IMR-90 (cell line): ENCODE measurements at regions not wholly inside any gene's neighbourhood (a gene's known extent, or its start where the extent isn't known, plus 50 kb on each side); places are given as distances from the start of the nearest gene placed in this dataset.

Source experiments
- ATAC-seq: fragments of 200-7000 bp; cut with Tn5 transposase; 2 replicates; pipeline ENCODE4 v1.9.1; 2020; ENCODE audit warnings: low read depth, mild to moderate bottlenecking, moderate library complexity
- BruUV-seq: library from RNA; stranded (reverse); fragments of 400-500 nt; replicated peaks from 2 replicates; lab custom pipeline; 2021; lab: Mats Ljungman, UMichigan
- CTCF ChIA-PET: fragments of 300-600 bp; formaldehyde crosslinking; extraction: SDS; loops from one replicate; lab custom pipeline; 2021; ENCODE audit warnings: antibody characterized with exemption; lab: Yijun Ruan, JAX
- POLR2A ChIA-PET: fragments of 300-600 bp; sonication (Branson Sonifier 250); formaldehyde crosslinking; loops from one replicate; lab custom pipeline; 2022; ENCODE audit warnings: antibody characterized with exemption; ENCODE audit not compliant: unreplicated experiment; lab: Charles Lee
- DNase-seq: peaks from one replicate; pipeline ENCODE4 v3.0.0; 2013
- H2AFZ ChIP-seq: replicated peaks from 2 replicates; pipeline ENCODE3; 2013; ENCODE audit warnings: low read length, mild to moderate bottlenecking; ENCODE audit not compliant: poor library complexity
- H2AK5ac ChIP-seq: 2 replicates; pipeline ENCODE4 v1.6.1; 2013; ENCODE audit warnings: low read depth, low read length, inconsistent platforms
- H2AK9ac ChIP-seq: replicated peaks from 2 replicates; pipeline ENCODE3; 2013; ENCODE audit warnings: mild to moderate bottlenecking, low read depth, low read length, moderate library complexity; ENCODE audit not compliant: poor library complexity
- H2BK120ac ChIP-seq: 2 replicates; pipeline ENCODE4 v1.6.1; 2013; ENCODE audit warnings: low read depth, low read length, inconsistent platforms
- H2BK15ac ChIP-seq: 3 replicates; pipeline ENCODE4 v1.6.1; 2013; ENCODE audit warnings: low read depth, low read length, inconsistent platforms
- H2BK20ac ChIP-seq: 2 replicates; pipeline ENCODE4 v1.6.1; 2013; ENCODE audit warnings: low read depth, mild to moderate bottlenecking, inconsistent platforms, low read length, moderate library complexity
- H2BK5ac ChIP-seq: 2 replicates; pipeline ENCODE4 v1.6.1; 2013; ENCODE audit warnings: mild to moderate bottlenecking, low read depth, low read length, inconsistent platforms; ENCODE audit not compliant: poor library complexity, severe bottlenecking
- H3K14ac ChIP-seq: replicated peaks from 2 replicates; pipeline ENCODE4 v1.6.1; 2013; ENCODE audit warnings: low read depth, low read length, inconsistent platforms
- H3K18ac ChIP-seq: 2 replicates; pipeline ENCODE4 v1.6.1; 2013; ENCODE audit warnings: low read depth, low read length, control low read depth
- H3K23ac ChIP-seq: 2 replicates; pipeline ENCODE4 v1.6.1; 2013; ENCODE audit warnings: low read depth, low read length, inconsistent platforms
- H3K27ac ChIP-seq: 2 replicates; pipeline ENCODE4 v1.5.1; 2013; ENCODE audit warnings: mild to moderate bottlenecking, control low read depth, low read length; ENCODE audit not compliant: insufficient read depth
- H3K27me3 ChIP-seq: 2 replicates; pipeline ENCODE4 v1.6.1; 2013; ENCODE audit warnings: low read length; ENCODE audit not compliant: control insufficient read depth, insufficient read depth
- H3K36me3 ChIP-seq: 2 replicates; pipeline ENCODE4 v1.6.1; 2013; ENCODE audit warnings: low read length, mixed read lengths; ENCODE audit not compliant: control insufficient read depth, insufficient read depth
- H3K4ac ChIP-seq: 2 replicates; pipeline ENCODE4 v1.6.1; 2013; ENCODE audit warnings: low read depth, low read length, inconsistent platforms
- H3K4me1 ChIP-seq: 2 replicates; pipeline ENCODE4 v1.6.1; 2013; ENCODE audit warnings: low read length, mixed read lengths; ENCODE audit not compliant: control insufficient read depth, insufficient read depth
- H3K4me2 ChIP-seq: 2 replicates; pipeline ENCODE4 v1.6.1; 2013; ENCODE audit warnings: low read depth, mild to moderate bottlenecking, control low read depth, low read length, moderate library complexity
- H3K4me3 ChIP-seq: 2 replicates; pipeline ENCODE4 v1.5.1; 2013; ENCODE audit warnings: low read depth, mild to moderate bottlenecking, control low read depth, low read length, moderate library complexity; ENCODE audit not compliant: insufficient read depth
- H3K56ac ChIP-seq: 2 replicates; pipeline ENCODE4 v1.6.1; 2013; ENCODE audit warnings: low read length, inconsistent platforms; ENCODE audit not compliant: insufficient read depth; ENCODE audit errors: extremely low read depth
- H3K79me1 ChIP-seq, 2 experiments: 2 replicates each; pipeline ENCODE4 v1.6.1; 2013; ENCODE audit warnings: low read length in 2 of 2, inconsistent platforms in 1 of 2, low read depth in 1 of 2
- H3K9ac ChIP-seq: 2 replicates; pipeline ENCODE4 v1.6.1; 2013; ENCODE audit warnings: low read depth, low read length, control low read depth
- H3K9me1 ChIP-seq: 2 replicates; pipeline ENCODE4 v1.6.1; 2013; ENCODE audit warnings: low read length, inconsistent platforms; ENCODE audit not compliant: insufficient read depth
- H3K9me3 ChIP-seq: 2 replicates; pipeline ENCODE4 v1.6.1; 2013; ENCODE audit warnings: low read length; ENCODE audit not compliant: control insufficient read depth, insufficient read depth
- H4K20me1 ChIP-seq: 2 replicates; pipeline ENCODE4 v1.6.1; 2013; ENCODE audit warnings: low read length, inconsistent platforms; ENCODE audit not compliant: insufficient read depth
- H4K5ac ChIP-seq: 2 replicates; pipeline ENCODE4 v1.6.1; 2013; ENCODE audit warnings: mild to moderate bottlenecking, low read depth, low read length, control low read depth
- H4K8ac ChIP-seq, 2 experiments: 2 replicates each; pipeline ENCODE4 v1.6.1; 2013; ENCODE audit warnings: low read depth in 2 of 2, low read length in 2 of 2, control low read depth in 1 of 2, inconsistent platforms in 1 of 2
- H4K91ac ChIP-seq: 2 replicates; pipeline ENCODE4 v1.6.1; 2013; ENCODE audit warnings: low read depth, low read length, inconsistent platforms; ENCODE audit not compliant: insufficient read depth
- BHLHE40 ChIP-seq: fragments of 150-350 bp; IDR thresholded peaks from 2 replicates; pipeline ENCODE4 v1.6.1; 2016; ENCODE audit warnings: mild to moderate bottlenecking, low read depth, low read length
- CHD1 ChIP-seq: IDR thresholded peaks from 2 replicates; pipeline ENCODE4 v1.6.1; 2012; ENCODE audit warnings: low read depth, low read length, improper control_type of control experiment
- MAZ ChIP-seq: IDR thresholded peaks from 2 replicates; pipeline ENCODE4 v1.6.1; 2012; ENCODE audit warnings: low read depth, mild to moderate bottlenecking, low read length, improper control_type of control experiment, moderate library complexity, borderline replicate concordance
- MXI1 ChIP-seq: IDR thresholded peaks from 2 replicates; pipeline ENCODE4 v1.6.1; 2012; ENCODE audit warnings: low read depth, mild to moderate bottlenecking, low read length, moderate library complexity, borderline replicate concordance
- NFE2L2 ChIP-seq: fragments of 150-350 bp; IDR thresholded peaks from 2 replicates; pipeline ENCODE4 v1.6.1; 2016; ENCODE audit warnings: low read depth, mild to moderate bottlenecking, low read length
- POLR2A ChIP-seq: IDR thresholded peaks from 2 replicates; pipeline ENCODE4 v1.6.1; 2012; ENCODE audit warnings: mild to moderate bottlenecking, low read depth, low read length
- RAD21 ChIP-seq: IDR thresholded peaks from 2 replicates; pipeline ENCODE4 v1.6.1; 2012; ENCODE audit warnings: low read length, improper control_type of control experiment
- RFX5 ChIP-seq: IDR thresholded peaks from 2 replicates; pipeline ENCODE4 v1.8.0; 2012; ENCODE audit warnings: low read depth, mild to moderate bottlenecking, low read length, moderate library complexity
- SMC3 ChIP-seq: fragments of 150-350 bp; IDR thresholded peaks from 2 replicates; pipeline ENCODE4 v1.6.1; 2016; ENCODE audit warnings: low read depth, mild to moderate bottlenecking, antibody characterized with exemption, low read length, moderate library complexity
- WGBS, 2 experiments: methylation state at CpG; one replicate each; pipeline versions ENCODE4 v1.1.5 to v1.1.7; 2013; ENCODE audit warnings: missing lambda C conversion rate in 2 of 2; ENCODE audit not compliant: insufficient read length in 1 of 2; ENCODE audit errors: extremely low coverage in 2 of 2; 5-methylcytosine and 5-hydroxymethylcytosine counted together
- dilution Hi-C: fragments of 300-500 bp; cut with HindIII; formaldehyde crosslinking; loops from one replicate; pipeline ENCODE4 v1.14.3; 2018; ENCODE audit warnings: low sequenced_read_pairs; ENCODE audit not compliant: unreplicated experiment
- in situ Hi-C: fragments of 300-500 bp; cut with MboI; formaldehyde crosslinking; loops from 3 replicates; pipeline ENCODE4 v1.14.3; 2019; ENCODE audit warnings: low sequenced_read_pairs, inconsistent platforms, mixed read lengths
- intact Hi-C: fragments of 100-400 bp; cut with micrococcal nuclease; formaldehyde crosslinking; loops from 2 replicates; pipeline ENCODE4 v1.10.0; 2022
- TF ChIP-seq, protein P1 (sequence below): fragments of 150-350 bp; IDR thresholded peaks from 2 replicates; pipeline ENCODE4 v1.6.1; 2016; ENCODE audit warnings: low read depth, mild to moderate bottlenecking, low read length, moderate library complexity, borderline replicate concordance

DNA sequence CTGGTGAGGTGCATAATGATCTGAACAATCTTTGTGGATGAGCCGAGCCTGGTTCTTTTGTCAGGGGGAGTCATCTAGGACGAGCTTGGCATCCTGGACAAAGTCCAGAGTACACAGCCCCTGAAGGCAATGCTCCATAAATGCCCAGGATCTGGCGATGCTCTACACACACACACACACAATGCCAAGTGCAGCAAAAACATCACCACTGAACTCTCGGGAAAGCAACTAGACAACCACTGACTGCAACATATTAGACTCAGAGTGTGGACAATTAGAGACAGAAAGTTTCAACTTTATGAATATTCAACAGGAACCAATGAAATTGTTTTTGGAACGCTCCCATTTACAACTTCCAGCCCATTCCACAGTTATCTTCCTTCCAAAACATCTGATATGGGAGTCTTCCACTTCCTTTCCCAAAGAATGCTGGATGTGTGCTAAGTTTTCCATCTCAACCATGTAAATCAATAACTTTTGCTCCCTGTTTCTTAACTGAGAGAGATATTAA, 227.6 kb upstream of the ANKRD55 start:
- H3K56ac ChIP-seq: no peak overlapping the region
- H3K36me3 ChIP-seq: no peaks in the 10 kb centered on the region
- no peak overlapping the region for H3K27ac ChIP-seq
- no TSS peak for BruUV-seq
- no peak overlapping the region for H3K18ac ChIP-seq
- ChIA-PET CTCF (no interaction called here), POLR2A (no interaction called here)
- no peak overlapping the region for H2BK20ac ChIP-seq
- H2BK5ac ChIP-seq: no peak overlapping the region
- in situ Hi-C loops (no loop called here), intact Hi-C loops (no loop called here), dilution Hi-C loops (no loop called here)
- no peak overlapping the region for H2AK9ac ChIP-seq
- H2AFZ ChIP-seq: peak overlapping the region; percentile 69
- no peaks in the 10 kb centered on the region for H3K9me3 ChIP-seq
- no peaks in the 10 kb centered on the region for H3K27me3 ChIP-seq
- TF ChIP-seq MAZ (no peak), BHLHE40 (no peak), SMC3 (no peak), CHD1 (no peak), POLR2A (no peak), NFE2L2 (no peak), MXI1 (no peak), RFX5 (no peak), RAD21 (no peak)
- TF ChIP-seq, protein P1, sequence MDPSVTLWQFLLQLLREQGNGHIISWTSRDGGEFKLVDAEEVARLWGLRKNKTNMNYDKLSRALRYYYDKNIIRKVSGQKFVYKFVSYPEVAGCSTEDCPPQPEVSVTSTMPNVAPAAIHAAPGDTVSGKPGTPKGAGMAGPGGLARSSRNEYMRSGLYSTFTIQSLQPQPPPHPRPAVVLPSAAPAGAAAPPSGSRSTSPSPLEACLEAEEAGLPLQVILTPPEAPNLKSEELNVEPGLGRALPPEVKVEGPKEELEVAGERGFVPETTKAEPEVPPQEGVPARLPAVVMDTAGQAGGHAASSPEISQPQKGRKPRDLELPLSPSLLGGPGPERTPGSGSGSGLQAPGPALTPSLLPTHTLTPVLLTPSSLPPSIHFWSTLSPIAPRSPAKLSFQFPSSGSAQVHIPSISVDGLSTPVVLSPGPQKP: no peak
- DNase-seq: no peak
- no peak overlapping the region for H3K14ac ChIP-seq
- H4K8ac ChIP-seq: peak overlapping the region in 1 of 2 experiments; percentile 32; a peak in 1 of 4 replicates
- H3K23ac ChIP-seq: peak overlapping the region; percentile 17; the same call in 1 of the 2 replicates
- H3K9me1 ChIP-seq: peaks cover 29% of the 10 kb centered on the region
- no peak for ATAC-seq
- H3K4me3 ChIP-seq: no peak overlapping the region
- 0 out of 2 replicates have a peak overlapping the region, but pooled peaks have one; percentile 40 for H4K5ac ChIP-seq
- H3K4ac ChIP-seq: 0 out of 2 replicates have a peak overlapping the region, but pooled peaks have one; percentile 7
- H4K91ac ChIP-seq: no peak overlapping the region
- H2BK120ac ChIP-seq: peak overlapping the region; percentile 56
- no peaks in the 10 kb centered on the region for H4K20me1 ChIP-seq
- no peak overlapping the region for H3K4me2 ChIP-seq
- peaks cover 25% of the 10 kb centered on the region for H3K4me1 ChIP-seq
- H3K9ac ChIP-seq: no peak overlapping the region
- WGBS, 2 experiments: no CpG with 5 or more reads among the region's 5 CpGs
- 0 out of 3 replicates have a peak overlapping the region, but pooled peaks have one; percentile 17 for H2BK15ac ChIP-seq
- no peaks in the 10 kb centered on the region; a peak in 2 of 4 replicates for H3K79me1 ChIP-seq
- H2AK5ac ChIP-seq: peak overlapping the region; percentile 36; the same call in 1 of the 2 replicates
